ENCODE measurements at regions not wholly inside any gene's neighbourhood (a gene's known extent, or its start where the extent isn't known, plus 50 kb on each side); places are given as distances from the start of the nearest gene placed in this dataset.

GRCh38 chr9:24614070-24614469, 68.4 kb upstream of the IZUMO3 start:
- TF ChIP-seq NR2F1 (CRISPR knock-in tag; IDR thresholded peaks at IDR 0.05) = no peak
- no peak for TF ChIP-seq ZZZ3 (CRISPR knock-in tag; IDR thresholded peaks at IDR 0.05; ENCODE audit: borderline replicate concordance)
- TF ChIP-seq ZSCAN20 (CRISPR knock-in tag; IDR thresholded peaks at IDR 0.05; ENCODE audit: borderline replicate concordance) = no peak
- TF ChIP-seq ELK4 (CRISPR knock-in tag; IDR thresholded peaks at IDR 0.05; ENCODE audit: borderline replicate concordance) = no peak
- TF ChIP-seq ZBTB26 (CRISPR knock-in tag; IDR thresholded peaks at IDR 0.05; ENCODE audit: borderline replicate concordance) = no peak
- no peak for TF ChIP-seq PRDM15 (CRISPR knock-in tag; IDR thresholded peaks at IDR 0.05)
- no peak for TF ChIP-seq NPAS2 (CRISPR knock-in tag; IDR thresholded peaks at IDR 0.05; ENCODE audit: borderline replicate concordance)
- TF ChIP-seq FOXJ3 (CRISPR knock-in tag; IDR thresholded peaks at IDR 0.05; ENCODE audit: borderline replicate concordance) = no peak
- TF ChIP-seq SNRNP70 (IDR thresholded peaks at IDR 0.05; ENCODE audit: low read depth, low read length) = no peak
- TF ChIP-seq ZNF639 (CRISPR knock-in tag; conservative IDR thresholded peaks at IDR 0.05) = no peak
- TF ChIP-seq ARID3A (IDR thresholded peaks at IDR 0.05; ENCODE audit: low read depth, low read length) = no peak

Data from HepG2 (cell line).